Panc1 (cell line): ENCODE measurements at regions not wholly inside any gene's neighbourhood (a gene's known extent, or its start where the extent isn't known, plus 50 kb on each side); places are given as distances from the start of the nearest gene placed in this dataset.

Source experiments
- ATAC-seq: fragments of 200-7000 bp; cut with Tn5 transposase; 2 replicates; pipeline ENCODE4 v1.9.1; 2020; ENCODE audit warnings: mild to moderate bottlenecking, moderate library complexity
- BruUV-seq: library from RNA; stranded (reverse); fragments of 400-500 nt; replicated peaks from 2 replicates; lab custom pipeline; 2021; lab: Mats Ljungman, UMichigan
- CTCF ChIA-PET: fragments of 300-600 bp; sonication (Branson Sonifier 250); formaldehyde crosslinking; loops from one replicate; lab custom pipeline; 2022; ENCODE audit warnings: antibody characterized with exemption; lab: Charles Lee
- POLR2A ChIA-PET: fragments of 300-600 bp; sonication (Branson Sonifier 250); formaldehyde crosslinking; loops from one replicate; lab custom pipeline; 2022; ENCODE audit warnings: antibody characterized with exemption; lab: Charles Lee
- DNase-seq: peaks from one replicate; pipeline ENCODE4 v3.0.0-alpha.2; 2010; ENCODE audit warnings: low read depth, low spot score
- H3K27ac ChIP-seq: 2 replicates; pipeline ENCODE4 v1.5.1; 2011; ENCODE audit warnings: mild to moderate bottlenecking, low read length, inconsistent platforms
- H3K27me3 ChIP-seq: fragments of 200-500 bp; sonication (Bioruptor generic); 2 replicates; pipeline ENCODE4 v1.6.0; 2014; ENCODE audit warnings: low read length, inconsistent platforms; ENCODE audit not compliant: control insufficient read depth, insufficient read depth
- H3K36me3 ChIP-seq: fragments of 200-500 bp; sonication (Bioruptor generic); 2 replicates; pipeline ENCODE4 v1.5.1; 2014; ENCODE audit warnings: inconsistent platforms, mild to moderate bottlenecking, low read length, moderate library complexity; ENCODE audit not compliant: control insufficient read depth, insufficient read depth
- H3K4me1 ChIP-seq: 2 replicates; pipeline ENCODE4 v1.5.1; 2011; ENCODE audit warnings: inconsistent platforms, mild to moderate bottlenecking, low read length, moderate library complexity; ENCODE audit not compliant: control insufficient read depth, insufficient read depth
- H3K4me3 ChIP-seq, 2 experiments: 2 replicates each; pipeline ENCODE4 v1.5.1; 2011 to 2012; ENCODE audit warnings: low read depth in 2 of 2, low read length in 2 of 2, mild to moderate bottlenecking in 2 of 2, inconsistent platforms in 1 of 2, moderate library complexity in 1 of 2
- H3K9me3 ChIP-seq: fragments of 200-500 bp; sonication (Bioruptor generic); 2 replicates; pipeline ENCODE4 v1.5.1; 2014; ENCODE audit warnings: low read depth, mild to moderate bottlenecking, inconsistent platforms, low read length, moderate library complexity; ENCODE audit not compliant: control insufficient read depth, insufficient read depth
- POLR2AphosphoS5 ChIP-seq: IDR thresholded peaks from 2 replicates; pipeline ENCODE4 v1.6.1; 2012; ENCODE audit warnings: mild to moderate bottlenecking, low read depth, low read length, moderate library complexity
- REST ChIP-seq, 2 experiments: IDR thresholded peaks; 2 replicates each; pipeline ENCODE4 v1.6.1; 2011 to 2012; ENCODE audit warnings: low read depth in 2 of 2, control low read depth in 1 of 2, low read length in 1 of 2, mild to moderate bottlenecking in 1 of 2, moderate library complexity in 1 of 2; ENCODE audit not compliant: insufficient read depth in 1 of 2
- SIN3A ChIP-seq: IDR thresholded peaks from 2 replicates; pipeline ENCODE4 v1.6.1; 2012; ENCODE audit warnings: low read depth, mild to moderate bottlenecking, low read length, moderate library complexity, borderline replicate concordance; ENCODE audit not compliant: insufficient read depth
- TCF7L2 ChIP-seq: IDR thresholded peaks from 2 replicates; pipeline ENCODE4 v1.6.1; 2011; ENCODE audit warnings: mild to moderate bottlenecking, low read depth, low read length, inconsistent platforms
- in situ Hi-C: cut with HindIII; loops from 2 replicates; pipeline ENCODE4 v1.10.0; 2016; ENCODE audit warnings: low sequenced_read_pairs, low pct_unique_long_range_greater_than_20kb
- intact Hi-C: fragments of 100-400 bp; cut with micrococcal nuclease; formaldehyde crosslinking; loops from one replicate; pipeline ENCODE4 v1.10.0; 2022; ENCODE audit not compliant: unreplicated experiment
- TF ChIP-seq, protein P1 (sequence below): fragments of 450-650 bp; IDR thresholded peaks from 2 replicates; pipeline ENCODE4 v1.5.1; 2017; ENCODE audit warnings: mild to moderate bottlenecking

- H3K27ac ChIP-seq, result no peak overlapping the region
- TF ChIP-seq TCF7L2 (no peak), POLR2AphosphoS5 (no peak), SIN3A (no peak), REST (IDR thresholded peaks at IDR 0.05; ENCODE audit: insufficient read depth in 1 of 2, low read depth in 2 of 2, low read length in 1 of 2) (no peak)
- TF ChIP-seq, protein P1, sequence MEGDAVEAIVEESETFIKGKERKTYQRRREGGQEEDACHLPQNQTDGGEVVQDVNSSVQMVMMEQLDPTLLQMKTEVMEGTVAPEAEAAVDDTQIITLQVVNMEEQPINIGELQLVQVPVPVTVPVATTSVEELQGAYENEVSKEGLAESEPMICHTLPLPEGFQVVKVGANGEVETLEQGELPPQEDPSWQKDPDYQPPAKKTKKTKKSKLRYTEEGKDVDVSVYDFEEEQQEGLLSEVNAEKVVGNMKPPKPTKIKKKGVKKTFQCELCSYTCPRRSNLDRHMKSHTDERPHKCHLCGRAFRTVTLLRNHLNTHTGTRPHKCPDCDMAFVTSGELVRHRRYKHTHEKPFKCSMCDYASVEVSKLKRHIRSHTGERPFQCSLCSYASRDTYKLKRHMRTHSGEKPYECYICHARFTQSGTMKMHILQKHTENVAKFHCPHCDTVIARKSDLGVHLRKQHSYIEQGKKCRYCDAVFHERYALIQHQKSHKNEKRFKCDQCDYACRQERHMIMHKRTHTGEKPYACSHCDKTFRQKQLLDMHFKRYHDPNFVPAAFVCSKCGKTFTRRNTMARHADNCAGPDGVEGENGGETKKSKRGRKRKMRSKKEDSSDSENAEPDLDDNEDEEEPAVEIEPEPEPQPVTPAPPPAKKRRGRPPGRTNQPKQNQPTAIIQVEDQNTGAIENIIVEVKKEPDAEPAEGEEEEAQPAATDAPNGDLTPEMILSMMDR, result no peak
- no peaks in the 10 kb centered on the region for H3K36me3 ChIP-seq
- BruUV-seq, result no TSS peak
- in situ Hi-C loops, result no loop called here
- CTCF ChIA-PET, result no interaction called here
- no peak overlapping the region for H3K4me3 ChIP-seq
- DNase-seq, result no peak
- no peaks in the 10 kb centered on the region for H3K4me1 ChIP-seq
- intact Hi-C loops, result no loop called here
- POLR2A ChIA-PET, result no interaction called here
- ATAC-seq, result no peak
- no peaks in the 10 kb centered on the region for H3K27me3 ChIP-seq
- H3K9me3 ChIP-seq, result no peaks in the 10 kb centered on the region
Measured at GRCh38 chr1:96207936-96208335, 513.6 kb upstream of the PTBP2 start.

DNA sequence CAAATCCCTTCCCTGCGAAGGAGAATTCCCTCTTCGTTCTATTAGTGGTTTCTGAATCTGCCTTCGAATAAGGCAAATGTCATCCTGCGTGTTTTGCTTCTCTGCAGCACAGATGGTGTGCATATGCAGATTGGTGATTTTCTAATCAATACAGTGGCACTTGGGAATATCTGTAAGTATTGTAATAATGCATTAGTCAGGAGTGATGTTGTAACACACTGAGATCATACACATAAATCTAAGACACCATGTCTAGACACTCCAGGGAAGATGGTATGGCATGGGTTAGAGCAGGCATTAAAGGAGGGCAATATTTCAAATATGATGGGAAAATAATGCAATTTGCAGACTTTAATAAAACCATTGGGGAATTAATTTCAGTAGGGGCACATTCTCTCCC lies 513.2 kb upstream of the PTBP2 start:
- TF ChIP-seq POLR2AphosphoS5, result no peak
- H3K27me3 ChIP-seq, result no peaks in the 10 kb centered on the region
- ATAC-seq (no peak), DNase-seq (no peak)
- ChIA-PET POLR2A (no interaction called here), CTCF (no interaction called here)
- in situ Hi-C loops, result no loop called here
- intact Hi-C loops, result no loop called here
- H3K4me3 ChIP-seq, result no peak overlapping the region
- H3K27ac ChIP-seq, result no peak overlapping the region
- no peaks in the 10 kb centered on the region for H3K9me3 ChIP-seq
- no TSS peak for BruUV-seq
- no peaks in the 10 kb centered on the region for H3K36me3 ChIP-seq
- no peaks in the 10 kb centered on the region for H3K4me1 ChIP-seq

GRCh38 chr1:96210054-96210453 lies 511.5 kb upstream of the PTBP2 start:
- H3K4me1 ChIP-seq, result no peaks in the 10 kb centered on the region
- no TSS peak for BruUV-seq
- no peak for DNase-seq
- no peaks in the 10 kb centered on the region for H3K27me3 ChIP-seq
- CTCF ChIA-PET, result no interaction called here
- in situ Hi-C loops, result no loop called here
- H3K9me3 ChIP-seq, result no peaks in the 10 kb centered on the region
- H3K36me3 ChIP-seq, result no peaks in the 10 kb centered on the region
- H3K27ac ChIP-seq, result no peak overlapping the region
- POLR2A ChIA-PET, result no interaction called here
- H3K4me3 ChIP-seq, result no peak overlapping the region
- TF ChIP-seq, protein P1, result no peak
- TF ChIP-seq REST (IDR thresholded peaks at IDR 0.05; ENCODE audit: insufficient read depth in 1 of 2, low read depth in 2 of 2, low read length in 1 of 2) (no peak), TCF7L2 (no peak), SIN3A (no peak), POLR2AphosphoS5 (no peak)
- no peak for ATAC-seq
- intact Hi-C loops, result no loop called here
